ENCODE measurements at regions not wholly inside any gene's neighbourhood (a gene's known extent, or its start where the extent isn't known, plus 50 kb on each side); places are given as distances from the start of the nearest gene placed in this dataset.

GRCh38 chr11:115672412-115672811 lies 168.2 kb upstream of the CADM1 start:
- no peaks in the 10 kb centered on the region for H3K9me3 ChIP-seq (ENCODE audit: low read depth)
- Mint-ChIP-seq H3K4me3 (no peak overlapping the region), H3K27ac (no peak overlapping the region), H3K36me3 (no peaks in the 10 kb centered on the region), H3K4me1 (peaks cover 53% of the 10 kb centered on the region), H3K27me3 (ENCODE audit: insufficient read depth, low read depth) (peaks cover 18% of the 10 kb centered on the region), H3K9me3 (no peaks in the 10 kb centered on the region)
- TF ChIP-seq EZH2 (IDR thresholded peaks at IDR 0.05) (no peak), CTCF (IDR thresholded peaks at IDR 0.05) (no peak)
- no peaks in the 10 kb centered on the region for H3K36me3 ChIP-seq
- peaks cover 51% of the 10 kb centered on the region for H3K4me1 ChIP-seq
- DNase-seq (ENCODE audit: low spot score), result no peak
- no peak overlapping the region for H3K4me3 ChIP-seq
- H3K27ac ChIP-seq, result no peak overlapping the region
- H3K27me3 ChIP-seq, result no peaks in the 10 kb centered on the region
- peaks cover 10% of the 10 kb centered on the region for H3F3A ChIP-seq (ENCODE audit: low read depth)
- no peak overlapping the region for H3K4me2 ChIP-seq
- no peak overlapping the region for H3K9ac ChIP-seq
- no peak overlapping the region for H2AFZ ChIP-seq (replicated peaks)
- no peaks in the 10 kb centered on the region for H4K20me1 ChIP-seq (ENCODE audit: low read depth)
- H3K79me2 ChIP-seq (ENCODE audit: low read depth), result no peaks in the 10 kb centered on the region

- peaks cover 13% of the 10 kb centered on the region for H3F3A ChIP-seq (ENCODE audit: low read depth)
- no peaks in the 10 kb centered on the region for H3K9me3 ChIP-seq (ENCODE audit: low read depth)
- peaks cover 21% of the 10 kb centered on the region for H3K27me3 Mint-ChIP-seq (ENCODE audit: insufficient read depth, low read depth)
- H4K20me1 ChIP-seq (ENCODE audit: low read depth), result no peaks in the 10 kb centered on the region
- no peak for TF ChIP-seq CTCF (IDR thresholded peaks at IDR 0.05)
- no peak for TF ChIP-seq EZH2 (IDR thresholded peaks at IDR 0.05)
- no peak for TF ChIP-seq EZH2phosphoT487 (IDR thresholded peaks at IDR 0.05)
- no peak overlapping the region for H3K4me3 ChIP-seq
- H3K4me2 ChIP-seq, result no peak overlapping the region
- no peak for DNase-seq (ENCODE audit: low spot score)
- peaks cover 50% of the 10 kb centered on the region for H3K4me1 Mint-ChIP-seq
- H3K79me2 ChIP-seq (ENCODE audit: low read depth), result no peaks in the 10 kb centered on the region
- H3K4me1 ChIP-seq, result peaks cover 45% of the 10 kb centered on the region
- no peaks in the 10 kb centered on the region for H3K36me3 ChIP-seq
- no peak overlapping the region for H3K9ac ChIP-seq
- H3K27ac Mint-ChIP-seq, result peak overlapping the region; percentile 64
- H3K4me3 Mint-ChIP-seq, result no peak overlapping the region
- H3K9me3 Mint-ChIP-seq, result no peaks in the 10 kb centered on the region
- H3K36me3 Mint-ChIP-seq, result no peaks in the 10 kb centered on the region
- no peak overlapping the region for H3K27ac ChIP-seq
- H2AFZ ChIP-seq (replicated peaks), result no peak overlapping the region
- no peaks in the 10 kb centered on the region for H3K27me3 ChIP-seq
These were observed 166.5 kb upstream of the CADM1 start for GRCh38 chr11:115670538-115671205.

GRCh38 chr11:115665958-115666357 lies 161.7 kb upstream of the CADM1 start:
- H3K4me2 ChIP-seq, result peak overlapping the region; percentile 56
- no peak for DNase-seq (ENCODE audit: low spot score)
- H3K27me3 ChIP-seq, result peaks cover 33% of the 10 kb centered on the region
- no peaks in the 10 kb centered on the region for H3K79me2 ChIP-seq (ENCODE audit: low read depth)
- Mint-ChIP-seq H3K9me3 (no peaks in the 10 kb centered on the region), H3K36me3 (no peaks in the 10 kb centered on the region), H3K27me3 (ENCODE audit: insufficient read depth, low read depth) (peaks cover 26% of the 10 kb centered on the region), H3K4me1 (peaks cover 38% of the 10 kb centered on the region), H3K4me3 (no peak overlapping the region), H3K27ac (peak overlapping the region; percentile 4)
- H4K20me1 ChIP-seq (ENCODE audit: low read depth), result no peaks in the 10 kb centered on the region
- TF ChIP-seq EZH2phosphoT487 (IDR thresholded peaks at IDR 0.05), result no peak
- no peak for TF ChIP-seq CTCF (IDR thresholded peaks at IDR 0.05)
- TF ChIP-seq EZH2 (IDR thresholded peaks at IDR 0.05), result no peak
- H3F3A ChIP-seq (ENCODE audit: low read depth), result peaks cover 19% of the 10 kb centered on the region
- H3K9ac ChIP-seq, result no peak overlapping the region
- no peaks in the 10 kb centered on the region for H3K9me3 ChIP-seq (ENCODE audit: low read depth)
- H3K4me3 ChIP-seq, result no peak overlapping the region
- H3K4me1 ChIP-seq, result peaks cover 27% of the 10 kb centered on the region
- H3K27ac ChIP-seq, result no peak overlapping the region
- no peaks in the 10 kb centered on the region for H3K36me3 ChIP-seq
- H2AFZ ChIP-seq (replicated peaks), result no peak overlapping the region
